Gastroesophageal sphincter (tissue), 3 donors: ENCODE measurements at regions not wholly inside any gene's neighbourhood (a gene's known extent, or its start where the extent isn't known, plus 50 kb on each side); places are given as distances from the start of the nearest gene placed in this dataset.

ENCODE experiments used
- CTCF ChIP-seq, 4 experiments: fragments of 200-600 bp in 2 of 4; fragments of 450-650 bp in 2 of 4; sonication (generic) in 1 of 4; IDR thresholded peaks; one replicate each; pipeline ENCODE4 v1.5.1; 2017 to 2019; ENCODE audit warnings: antibody characterized with exemption in 4 of 4, mild to moderate bottlenecking in 2 of 4, moderate library complexity in 2 of 4
- EP300 ChIP-seq: sonication (generic); formaldehyde crosslinking; IDR thresholded peaks from one replicate; pipeline ENCODE4 v1.6.1; 2017; ENCODE audit warnings: antibody characterized with exemption, mild to moderate bottlenecking
- POLR2A ChIP-seq, 2 donors: fragments of 450-650 bp; IDR thresholded peaks; one replicate each; pipeline ENCODE4 v1.6.1; 2017; ENCODE audit warnings: antibody characterized with exemption in 2 of 2, mild to moderate bottlenecking in 2 of 2, moderate library complexity in 1 of 2
- POLR2AphosphoS5 ChIP-seq: sonication (generic); formaldehyde crosslinking; IDR thresholded peaks from one replicate; pipeline ENCODE4 v1.6.1; 2017; ENCODE audit warnings: antibody characterized with exemption

- TF ChIP-seq CTCF (IDR thresholded peaks at IDR 0.05) (no peak), POLR2A (IDR thresholded peaks at IDR 0.05) (no peak), POLR2AphosphoS5 (no peak), EP300 (no peak)
These were observed 60.7 kb downstream of the KCNA4 start for GRCh38 chr11:29956076-29956556.
